ENCODE measurements at regions not wholly inside any gene's neighbourhood (a gene's known extent, or its start where the extent isn't known, plus 50 kb on each side); places are given as distances from the start of the nearest gene placed in this dataset.

GRCh38 chr7:68663392-68663791 lies 934.9 kb upstream of the AUTS2 start:
- no peak for DNase-seq (ENCODE audit: low spot score)

- DNase-seq (ENCODE audit: low spot score) = no peak
Measured at GRCh38 chr7:68671046-68671445, 927.2 kb upstream of the AUTS2 start.

GRCh38 chr7:68671671-68672070 lies 926.6 kb upstream of the AUTS2 start:
- DNase-seq (ENCODE audit: low spot score) = no peak

GRCh38 chr7:68674826-68675225 lies 923.4 kb upstream of the AUTS2 start:
- no peak for DNase-seq (ENCODE audit: low spot score)

GRCh38 chr7:68676813-68677535 lies 921.3 kb upstream of the AUTS2 start:
- DNase-seq (ENCODE audit: low spot score) = peak; percentile 93

- no peak for DNase-seq (ENCODE audit: low spot score)
Measured at GRCh38 chr7:68678196-68678595, 920.1 kb upstream of the AUTS2 start.

- DNase-seq (ENCODE audit: low spot score) = no peak
Measured at GRCh38 chr7:68679459-68680234, 918.6 kb upstream of the AUTS2 start.

- DNase-seq (ENCODE audit: low spot score) = no peak
Measured at GRCh38 chr7:68680235-68680872, 917.9 kb upstream of the AUTS2 start.

- DNase-seq (ENCODE audit: low spot score) = no peak
Measured at GRCh38 chr7:68682910-68683309, 915.4 kb upstream of the AUTS2 start.

- DNase-seq (ENCODE audit: low spot score) = peak; percentile 88
Measured at GRCh38 chr7:68684246-68684839, 913.9 kb upstream of the AUTS2 start.

- no peak for DNase-seq (ENCODE audit: low spot score)
Measured at GRCh38 chr7:68684996-68685395, 913.3 kb upstream of the AUTS2 start.

GRCh38 chr7:68688416-68689086 lies 909.7 kb upstream of the AUTS2 start:
- no peak for DNase-seq (ENCODE audit: low spot score)

- no peak for DNase-seq (ENCODE audit: low spot score)
Measured at GRCh38 chr7:68689087-68689433, 909.2 kb upstream of the AUTS2 start.

GRCh38 chr7:68691261-68692216 lies 906.7 kb upstream of the AUTS2 start:
- DNase-seq (ENCODE audit: low spot score) = no peak

GRCh38 chr7:68692511-68692910 lies 905.8 kb upstream of the AUTS2 start:
- DNase-seq (ENCODE audit: low spot score) = no peak

GRCh38 chr7:68694656-68695055 lies 903.6 kb upstream of the AUTS2 start:
- DNase-seq (ENCODE audit: low spot score) = no peak

- no peak for DNase-seq (ENCODE audit: low spot score)
Measured at GRCh38 chr7:68697796-68698280, 900.4 kb upstream of the AUTS2 start.

GRCh38 chr7:68699090-68699711 lies 899.1 kb upstream of the AUTS2 start:
- DNase-seq (ENCODE audit: low spot score) = no peak

- no peak for DNase-seq (ENCODE audit: low spot score)
Measured at GRCh38 chr7:68700414-68700813, 897.9 kb upstream of the AUTS2 start.

GRCh38 chr7:68706291-68706690 lies 892.0 kb upstream of the AUTS2 start:
- no peak for DNase-seq (ENCODE audit: low spot score)

All from globus pallidus (tissue), 1 donor.